ENCODE measurements at regions not wholly inside any gene's neighbourhood (a gene's known extent, or its start where the extent isn't known, plus 50 kb on each side); places are given as distances from the start of the nearest gene placed in this dataset.

- ChIA-PET CTCF (no interaction called here), POLR2A (no interaction called here)
- Mint-ChIP-seq H3K27ac (no peak overlapping the region), H3K36me3 (ENCODE audit: low read depth) (no peaks in the 10 kb centered on the region), H3K4me3 (no peak overlapping the region), H3K9me3 (peaks cover 23% of the 10 kb centered on the region), H3K27me3 (peaks cover 12% of the 10 kb centered on the region), H3K4me1 (no peaks in the 10 kb centered on the region)
- intact Hi-C loops (cut with micrococcal nuclease), result no loop called here
- no peak for ATAC-seq (ENCODE audit: low read depth)
- no peak for TF ChIP-seq CTCF (IDR thresholded peaks at IDR 0.05)
- no peak for DNase-seq
These were observed 79.8 kb downstream of the TMEM270 start for GRCh38 chr7:73940701-73941238.

- H3K27me3 Mint-ChIP-seq, result peaks cover 12% of the 10 kb centered on the region
- peaks cover 23% of the 10 kb centered on the region for H3K9me3 Mint-ChIP-seq
- no peak overlapping the region for H3K27ac Mint-ChIP-seq
- no peak for ATAC-seq (ENCODE audit: low read depth)
- no peaks in the 10 kb centered on the region for H3K36me3 Mint-ChIP-seq (ENCODE audit: low read depth)
- ChIA-PET POLR2A (no interaction called here), CTCF (no interaction called here)
- DNase-seq, result no peak
- no peaks in the 10 kb centered on the region for H3K4me1 Mint-ChIP-seq
- no peak for TF ChIP-seq CTCF (IDR thresholded peaks at IDR 0.05)
- H3K4me3 Mint-ChIP-seq, result no peak overlapping the region
- intact Hi-C loops (cut with micrococcal nuclease), result no loop called here
These were observed 81.0 kb downstream of the TMEM270 start for GRCh38 chr7:73941836-73942551.

DNA sequence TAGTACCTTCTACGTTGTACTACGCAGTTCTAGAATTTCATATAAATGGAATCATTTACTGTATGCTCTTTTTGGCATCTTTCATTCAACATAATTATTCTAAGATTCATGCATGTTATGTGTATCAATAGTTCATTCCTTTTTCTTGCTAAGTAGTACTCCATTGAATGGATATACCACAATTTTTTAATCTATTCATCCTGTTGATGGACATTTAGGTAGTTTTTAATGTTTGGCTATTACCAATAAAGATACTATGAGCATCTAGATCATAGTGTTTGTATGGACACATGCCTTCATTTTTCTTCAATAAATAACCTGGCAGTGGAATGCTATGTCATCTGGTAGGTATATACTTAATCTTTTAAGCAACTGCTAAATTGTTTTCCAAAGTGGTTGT is 83.0 kb upstream of the ELN start:
- TF ChIP-seq CTCF (IDR thresholded peaks at IDR 0.05), result no peak
- ATAC-seq (ENCODE audit: low read depth) (no peak), DNase-seq (no peak)
- no peak overlapping the region for H3K27ac Mint-ChIP-seq
- H3K4me3 Mint-ChIP-seq, result no peak overlapping the region
- ChIA-PET CTCF (no interaction called here), POLR2A (no interaction called here)
- H3K36me3 Mint-ChIP-seq (ENCODE audit: low read depth), result peaks cover 4% of the 10 kb centered on the region
- no peaks in the 10 kb centered on the region for H3K4me1 Mint-ChIP-seq
- H3K9me3 Mint-ChIP-seq, result peaks cover 33% of the 10 kb centered on the region
- H3K27me3 Mint-ChIP-seq, result peaks cover 14% of the 10 kb centered on the region
- intact Hi-C loops (cut with micrococcal nuclease), result no loop called here

GRCh38 chr7:73948287-73948686 is 79.7 kb upstream of the ELN start:
- Mint-ChIP-seq H3K4me3 (no peak overlapping the region), H3K27ac (no peak overlapping the region), H3K4me1 (no peaks in the 10 kb centered on the region), H3K27me3 (peaks cover 14% of the 10 kb centered on the region), H3K36me3 (ENCODE audit: low read depth) (peaks cover 4% of the 10 kb centered on the region), H3K9me3 (peaks cover 22% of the 10 kb centered on the region)
- no peak for ATAC-seq (ENCODE audit: low read depth)
- no peak for DNase-seq
- intact Hi-C loops (cut with micrococcal nuclease), result no loop called here
- CTCF ChIA-PET, result no interaction called here
- no peak for TF ChIP-seq CTCF (IDR thresholded peaks at IDR 0.05)
- POLR2A ChIA-PET, result no interaction called here

DNA sequence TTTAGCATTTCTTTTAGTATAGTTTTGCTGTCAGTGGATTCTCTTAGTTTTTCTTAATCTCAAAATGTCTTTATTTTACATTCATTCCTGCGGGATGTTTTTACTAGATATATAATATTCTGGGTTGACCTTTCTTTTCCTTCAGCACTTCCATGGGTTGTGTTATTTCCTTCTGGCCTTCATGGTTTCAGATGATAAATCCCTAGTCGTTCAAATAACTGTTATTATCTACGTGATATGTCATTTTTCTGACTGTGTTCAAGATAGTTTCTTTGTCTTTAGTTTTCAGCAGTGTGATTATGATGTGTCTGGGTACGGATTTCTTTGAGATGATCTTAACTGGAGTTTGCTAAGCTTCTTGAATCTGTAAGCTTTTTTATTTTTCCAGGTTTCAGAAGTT is 75.7 kb upstream of the ELN start:
- ChIA-PET CTCF (no interaction called here), POLR2A (no interaction called here)
- ATAC-seq (ENCODE audit: low read depth) (no peak), DNase-seq (no peak)
- TF ChIP-seq CTCF (IDR thresholded peaks at IDR 0.05), result no peak
- intact Hi-C loops (cut with micrococcal nuclease), result no loop called here
- H3K4me3 Mint-ChIP-seq, result no peak overlapping the region
- peaks cover 4% of the 10 kb centered on the region for H3K36me3 Mint-ChIP-seq (ENCODE audit: low read depth)
- H3K9me3 Mint-ChIP-seq, result peaks cover 11% of the 10 kb centered on the region
- peaks cover 16% of the 10 kb centered on the region for H3K27me3 Mint-ChIP-seq
- no peak overlapping the region for H3K27ac Mint-ChIP-seq
- no peaks in the 10 kb centered on the region for H3K4me1 Mint-ChIP-seq

Measured in activated B cell treated with CpG ODN at 0.5 μM for 24 hours (primary cell).